VCaP (cell line): ENCODE measurements at regions not wholly inside any gene's neighbourhood (a gene's known extent, or its start where the extent isn't known, plus 50 kb on each side); places are given as distances from the start of the nearest gene placed in this dataset.
"Not testable (repeated sequence)": the region's sequence is repeated elsewhere in the genome, so short reads cannot be mapped to it uniquely, and the experiment has no call there.

Experiments
- H3K27ac ChIP-seq: fragments of 450-650 bp; 2 replicates; pipeline ENCODE4 v1.5.1; 2017
- CTCF ChIP-seq: fragments of 450-650 bp; conservative IDR thresholded peaks from 2 replicates; pipeline ENCODE4 v1.5.1; 2017; ENCODE audit warnings: mild to moderate bottlenecking, moderate library complexity

- H3K27ac ChIP-seq: no peak overlapping the region
- TF ChIP-seq CTCF: no peak
These were observed 152.5 kb upstream of the P2RY1 start for GRCh38 chr3:152682477-152682876.

GRCh38 chr3:152683521-152683999, 151.4 kb upstream of the P2RY1 start:
- H3K27ac ChIP-seq: no peak overlapping the region
- no peak for TF ChIP-seq CTCF

GRCh38 chr3:152684279-152684678, 150.7 kb upstream of the P2RY1 start:
- H3K27ac ChIP-seq: no peak overlapping the region
- no peak for TF ChIP-seq CTCF

- no peak for TF ChIP-seq CTCF
- no peak overlapping the region for H3K27ac ChIP-seq
These were observed 146.6 kb upstream of the P2RY1 start for GRCh38 chr3:152688313-152688712.

GRCh38 chr3:152692326-152692725, 142.6 kb upstream of the P2RY1 start:
- not testable (repeated sequence) for H3K27ac ChIP-seq

- H3K27ac ChIP-seq: not testable (repeated sequence)
These were observed 141.2 kb upstream of the P2RY1 start for GRCh38 chr3:152693521-152694250.

GRCh38 chr3:152695840-152696239, 139.1 kb upstream of the P2RY1 start:
- no peak overlapping the region for H3K27ac ChIP-seq
- peak; percentile 41 for TF ChIP-seq CTCF

GRCh38 chr3:152696962-152697361, 138.0 kb upstream of the P2RY1 start:
- TF ChIP-seq CTCF: no peak
- no peak overlapping the region for H3K27ac ChIP-seq
